IgD-negative memory B cell (primary cell): ENCODE measurements at regions not wholly inside any gene's neighbourhood (a gene's known extent, or its start where the extent isn't known, plus 50 kb on each side); places are given as distances from the start of the nearest gene placed in this dataset.

ENCODE experiments used
- H3K27ac Mint-ChIP-seq, 3 donors: one replicate each; pipeline ENCODE4 v1.8.0; 2020 to 2022; ENCODE audit warnings: mild to moderate bottlenecking in 3 of 3, mixed read lengths in 3 of 3, moderate library complexity in 1 of 3
- H3K27me3 Mint-ChIP-seq: one replicate; pipeline ENCODE4 v1.8.0; 2021; ENCODE audit warnings: mixed read lengths
- H3K36me3 Mint-ChIP-seq: one replicate; pipeline ENCODE4 v1.8.0; 2020; ENCODE audit warnings: mild to moderate bottlenecking, mixed read lengths
- H3K4me1 Mint-ChIP-seq, 3 donors: one replicate each; pipeline ENCODE4 v1.8.0; 2020 to 2022; ENCODE audit warnings: mixed read lengths in 3 of 3, mild to moderate bottlenecking in 1 of 3
- H3K4me3 Mint-ChIP-seq, 4 donors: one replicate each; pipeline ENCODE4 v1.8.0; 2020 to 2022; ENCODE audit warnings: mild to moderate bottlenecking in 4 of 4, mixed read lengths in 4 of 4, moderate library complexity in 3 of 4
- H3K9me3 Mint-ChIP-seq, 3 donors: one replicate each; pipeline ENCODE4 v1.8.0; 2020 to 2021; ENCODE audit warnings: mixed read lengths in 3 of 3, mild to moderate bottlenecking in 1 of 3

- no peaks in the 10 kb centered on the region for H3K36me3 Mint-ChIP-seq
- no peaks in the 10 kb centered on the region for H3K27me3 Mint-ChIP-seq
- no peaks in the 10 kb centered on the region for H3K9me3 Mint-ChIP-seq
- no peak overlapping the region for H3K4me3 Mint-ChIP-seq
- no peak overlapping the region for H3K27ac Mint-ChIP-seq
- peaks cover 0 to 1% (median 0%) of the 10 kb centered on the region in 3 donors for H3K4me1 Mint-ChIP-seq
These were observed 117.4 kb upstream of the ELL2 start for GRCh38 chr5:96079075-96079474.

DNA sequence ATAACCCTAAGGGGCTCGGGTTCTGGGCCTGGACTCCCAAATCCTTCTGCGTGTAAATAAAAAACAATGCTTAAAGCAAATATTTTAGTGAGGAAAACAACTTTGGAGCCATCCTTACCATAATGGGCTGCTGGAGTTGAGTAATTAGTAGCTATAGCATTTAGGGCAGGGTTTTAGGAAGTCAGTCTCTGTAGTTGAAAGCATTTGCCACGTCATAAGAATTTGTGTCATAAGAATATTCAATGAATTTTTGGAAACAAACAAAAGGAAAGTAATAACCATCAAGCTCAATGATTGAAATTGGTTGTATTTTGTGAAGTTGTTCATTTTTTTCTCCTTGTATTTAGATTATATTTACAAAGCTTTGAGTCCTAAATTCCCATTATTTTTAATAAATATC lies 114.8 kb upstream of the ELL2 start:
- Mint-ChIP-seq H3K4me1 (peaks cover 0 to 4% (median 0%) of the 10 kb centered on the region in 3 donors), H3K27me3 (no peaks in the 10 kb centered on the region), H3K27ac (no peak overlapping the region), H3K9me3 (no peaks in the 10 kb centered on the region), H3K36me3 (no peaks in the 10 kb centered on the region), H3K4me3 (no peak overlapping the region)

- Mint-ChIP-seq H3K27ac (no peak overlapping the region), H3K4me3 (no peak overlapping the region), H3K27me3 (no peaks in the 10 kb centered on the region), H3K4me1 (peaks cover 0 to 4% (median 0%) of the 10 kb centered on the region in 3 donors), H3K36me3 (no peaks in the 10 kb centered on the region), H3K9me3 (no peaks in the 10 kb centered on the region)
These were observed 114.1 kb upstream of the ELL2 start for GRCh38 chr5:96075579-96076289.

GRCh38 chr5:96074870-96075269 lies 113.2 kb upstream of the ELL2 start:
- H3K27me3 Mint-ChIP-seq = no peaks in the 10 kb centered on the region
- H3K4me1 Mint-ChIP-seq = peaks cover 0 to 4% (median 0%) of the 10 kb centered on the region in 3 donors
- no peaks in the 10 kb centered on the region for H3K9me3 Mint-ChIP-seq
- no peak overlapping the region for H3K4me3 Mint-ChIP-seq
- no peak overlapping the region for H3K27ac Mint-ChIP-seq
- H3K36me3 Mint-ChIP-seq = no peaks in the 10 kb centered on the region

DNA sequence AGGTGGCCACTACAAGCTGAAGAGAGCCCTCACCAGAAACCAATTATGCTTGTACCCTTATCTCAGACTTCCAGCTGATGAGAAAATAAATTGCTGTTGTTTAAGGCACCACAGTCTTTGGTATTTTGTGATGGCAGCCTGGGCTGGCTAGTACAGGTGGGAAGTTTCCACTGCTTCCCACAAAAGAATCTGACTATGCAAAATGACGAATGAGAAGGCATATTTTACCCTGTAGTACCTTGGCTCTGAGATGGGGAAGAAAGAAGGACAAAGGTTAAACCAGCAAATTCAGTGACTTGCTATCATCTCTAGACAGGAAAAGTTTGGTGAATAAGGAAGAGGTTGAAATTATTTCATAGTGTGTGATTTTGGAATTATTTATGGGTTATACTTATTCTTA lies 112.8 kb upstream of the ELL2 start:
- no peaks in the 10 kb centered on the region for H3K9me3 Mint-ChIP-seq

DNA sequence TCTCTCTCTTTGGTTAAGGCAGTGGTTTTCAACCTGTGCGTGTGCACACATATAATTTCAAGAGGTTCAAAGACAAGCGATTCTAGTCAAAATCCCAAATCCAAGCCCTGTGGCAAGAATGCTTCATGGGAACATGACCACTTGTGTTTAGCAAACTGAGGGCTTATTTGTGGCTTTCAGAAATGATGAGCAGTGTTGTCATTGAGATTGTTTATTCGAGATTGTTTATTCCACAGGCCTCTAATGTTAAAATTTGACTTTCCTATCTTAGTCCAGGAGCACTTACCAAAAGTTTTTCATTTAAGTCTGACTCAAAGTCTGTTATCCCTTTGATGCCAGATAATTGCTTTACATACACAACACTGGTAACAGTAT lies 111.1 kb upstream of the ELL2 start:
- H3K36me3 Mint-ChIP-seq = no peaks in the 10 kb centered on the region
- no peak overlapping the region for H3K4me3 Mint-ChIP-seq
- peaks cover 0 to 4% (median 0%) of the 10 kb centered on the region in 3 donors for H3K4me1 Mint-ChIP-seq
- H3K9me3 Mint-ChIP-seq = no peaks in the 10 kb centered on the region
- H3K27ac Mint-ChIP-seq = no peak overlapping the region
- H3K27me3 Mint-ChIP-seq = no peaks in the 10 kb centered on the region

More for the DNA sequence above, 112.8 kb upstream of the ELL2 start:
- Mint-ChIP-seq H3K27ac (no peak overlapping the region), H3K36me3 (no peaks in the 10 kb centered on the region), H3K4me3 (no peak overlapping the region), H3K27me3 (no peaks in the 10 kb centered on the region), H3K4me1 (peaks cover 0 to 4% (median 0%) of the 10 kb centered on the region in 3 donors)

GRCh38 chr5:96072138-96072790 lies 110.6 kb upstream of the ELL2 start:
- no peak overlapping the region for H3K4me3 Mint-ChIP-seq
- H3K36me3 Mint-ChIP-seq = no peaks in the 10 kb centered on the region
- H3K9me3 Mint-ChIP-seq = no peaks in the 10 kb centered on the region
- H3K27me3 Mint-ChIP-seq = no peaks in the 10 kb centered on the region
- H3K27ac Mint-ChIP-seq = no peak overlapping the region
- peaks cover 0 to 4% (median 0%) of the 10 kb centered on the region in 3 donors for H3K4me1 Mint-ChIP-seq

GRCh38 chr5:96070622-96071225 lies 109.1 kb upstream of the ELL2 start:
- no peak overlapping the region for H3K4me3 Mint-ChIP-seq
- no peaks in the 10 kb centered on the region for H3K9me3 Mint-ChIP-seq
- no peaks in the 10 kb centered on the region for H3K36me3 Mint-ChIP-seq
- no peak overlapping the region for H3K27ac Mint-ChIP-seq
- peaks cover 0 to 4% (median 0%) of the 10 kb centered on the region in 3 donors for H3K4me1 Mint-ChIP-seq
- H3K27me3 Mint-ChIP-seq = no peaks in the 10 kb centered on the region

- Mint-ChIP-seq H3K27ac (no peak overlapping the region), H3K9me3 (no peaks in the 10 kb centered on the region), H3K27me3 (no peaks in the 10 kb centered on the region), H3K4me3 (no peak overlapping the region), H3K36me3 (no peaks in the 10 kb centered on the region), H3K4me1 (peaks cover 0 to 2% (median 0%) of the 10 kb centered on the region in 3 donors)
These were observed 106.4 kb upstream of the ELL2 start for GRCh38 chr5:96067894-96068614.

- Mint-ChIP-seq H3K27me3 (no peaks in the 10 kb centered on the region), H3K4me3 (no peak overlapping the region)
These were observed 105.6 kb upstream of the ELL2 start for GRCh38 chr5:96067251-96067650.

GRCh38 chr5:96066386-96066719 lies 104.7 kb upstream of the ELL2 start:
- Mint-ChIP-seq H3K4me1 (no peaks in the 10 kb centered on the region), H3K9me3 (no peaks in the 10 kb centered on the region), H3K36me3 (no peaks in the 10 kb centered on the region), H3K4me3 (no peak overlapping the region), H3K27me3 (no peaks in the 10 kb centered on the region), H3K27ac (no peak overlapping the region)

More at GRCh38 chr5:96067251-96067650, 105.6 kb upstream of the ELL2 start:
- Mint-ChIP-seq H3K27ac (no peak overlapping the region), H3K36me3 (no peaks in the 10 kb centered on the region), H3K4me1 (peaks cover 0 to 2% (median 0%) of the 10 kb centered on the region in 3 donors), H3K9me3 (no peaks in the 10 kb centered on the region)

GRCh38 chr5:96065685-96066385 lies 104.2 kb upstream of the ELL2 start:
- Mint-ChIP-seq H3K27me3 (no peaks in the 10 kb centered on the region), H3K4me3 (no peak overlapping the region), H3K27ac (no peak overlapping the region), H3K36me3 (no peaks in the 10 kb centered on the region), H3K9me3 (no peaks in the 10 kb centered on the region), H3K4me1 (no peaks in the 10 kb centered on the region)

GRCh38 chr5:96064877-96065276 lies 103.2 kb upstream of the ELL2 start:
- Mint-ChIP-seq H3K4me3 (no peak overlapping the region), H3K4me1 (no peaks in the 10 kb centered on the region), H3K27me3 (no peaks in the 10 kb centered on the region), H3K9me3 (no peaks in the 10 kb centered on the region), H3K27ac (no peak overlapping the region), H3K36me3 (no peaks in the 10 kb centered on the region)

GRCh38 chr5:96062836-96063235 lies 101.2 kb upstream of the ELL2 start:
- H3K4me3 Mint-ChIP-seq = no peak overlapping the region

GRCh38 chr5:96058084-96058483 lies 96.4 kb upstream of the ELL2 start:
- Mint-ChIP-seq H3K4me3 (peak overlapping the region in 1 of 4 donors; percentile 34), H3K27me3 (peaks cover 2% of the 10 kb centered on the region), H3K27ac (no peak overlapping the region), H3K4me1 (peaks cover 0 to 1% (median 0%) of the 10 kb centered on the region in 3 donors), H3K9me3 (no peaks in the 10 kb centered on the region), H3K36me3 (no peaks in the 10 kb centered on the region)

More at GRCh38 chr5:96062836-96063235, 101.2 kb upstream of the ELL2 start:
- no peaks in the 10 kb centered on the region for H3K27me3 Mint-ChIP-seq
- H3K36me3 Mint-ChIP-seq = no peaks in the 10 kb centered on the region
- H3K9me3 Mint-ChIP-seq = no peaks in the 10 kb centered on the region
- peaks cover 0 to 1% (median 0%) of the 10 kb centered on the region in 3 donors for H3K4me1 Mint-ChIP-seq
- no peak overlapping the region for H3K27ac Mint-ChIP-seq
